GM12872 (cell line): ENCODE measurements at regions not wholly inside any gene's neighbourhood (a gene's known extent, or its start where the extent isn't known, plus 50 kb on each side); places are given as distances from the start of the nearest gene placed in this dataset.

Experiments used
- TF ChIP-seq, protein P1 (sequence below): IDR thresholded peaks from 3 replicates; pipeline ENCODE4 v1.5.1; 2011; ENCODE audit warnings: low read depth, mild to moderate bottlenecking, low read length, moderate library complexity; ENCODE audit not compliant: insufficient read depth

DNA sequence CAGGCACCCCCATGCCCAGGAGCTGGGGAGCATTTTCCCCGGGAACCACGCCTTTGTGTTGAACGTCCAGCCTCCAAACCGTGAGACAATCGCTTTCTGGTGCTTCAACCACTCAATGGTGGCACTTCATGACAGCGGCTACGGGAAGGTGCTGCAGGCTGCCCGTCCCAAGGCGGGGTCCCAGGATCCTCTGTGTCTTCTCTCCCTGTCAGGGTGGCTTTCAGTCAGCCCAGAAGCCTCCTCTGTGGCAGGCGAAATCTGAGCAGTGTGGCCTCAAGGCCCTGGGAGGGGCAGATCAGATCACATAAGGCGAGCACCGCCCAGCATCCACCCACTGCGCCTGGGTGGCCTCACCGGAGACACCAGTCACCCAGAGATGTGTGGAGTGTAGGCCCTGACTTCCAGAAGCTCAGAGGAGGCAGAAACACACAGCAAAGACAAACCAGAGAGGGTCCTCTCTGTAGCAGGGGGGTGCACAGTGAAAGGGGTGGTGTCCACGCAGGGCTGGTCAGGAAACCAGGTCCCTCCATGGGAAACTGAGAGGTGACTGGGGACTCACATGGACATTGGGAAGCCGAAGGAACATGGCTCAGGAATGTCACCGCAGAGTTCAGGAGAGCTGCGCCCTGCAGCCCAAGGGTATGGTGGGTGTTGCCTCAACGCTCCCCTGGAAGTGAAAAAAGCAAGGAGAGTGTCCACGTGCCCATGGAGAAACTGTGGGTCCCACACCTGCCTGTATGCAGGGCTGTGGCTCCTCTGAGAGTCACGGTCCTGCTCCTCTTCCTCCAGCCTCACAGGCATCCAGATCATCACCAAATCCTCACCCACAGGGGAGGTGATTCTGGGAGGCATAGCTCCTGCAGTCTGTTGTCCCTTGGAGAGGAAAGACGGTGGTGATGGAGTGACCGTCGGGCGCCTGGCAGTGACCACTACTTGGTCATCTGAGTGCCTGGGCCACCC, 1420.7 kb downstream of the TBC1D22A start:
- TF ChIP-seq, protein P1, sequence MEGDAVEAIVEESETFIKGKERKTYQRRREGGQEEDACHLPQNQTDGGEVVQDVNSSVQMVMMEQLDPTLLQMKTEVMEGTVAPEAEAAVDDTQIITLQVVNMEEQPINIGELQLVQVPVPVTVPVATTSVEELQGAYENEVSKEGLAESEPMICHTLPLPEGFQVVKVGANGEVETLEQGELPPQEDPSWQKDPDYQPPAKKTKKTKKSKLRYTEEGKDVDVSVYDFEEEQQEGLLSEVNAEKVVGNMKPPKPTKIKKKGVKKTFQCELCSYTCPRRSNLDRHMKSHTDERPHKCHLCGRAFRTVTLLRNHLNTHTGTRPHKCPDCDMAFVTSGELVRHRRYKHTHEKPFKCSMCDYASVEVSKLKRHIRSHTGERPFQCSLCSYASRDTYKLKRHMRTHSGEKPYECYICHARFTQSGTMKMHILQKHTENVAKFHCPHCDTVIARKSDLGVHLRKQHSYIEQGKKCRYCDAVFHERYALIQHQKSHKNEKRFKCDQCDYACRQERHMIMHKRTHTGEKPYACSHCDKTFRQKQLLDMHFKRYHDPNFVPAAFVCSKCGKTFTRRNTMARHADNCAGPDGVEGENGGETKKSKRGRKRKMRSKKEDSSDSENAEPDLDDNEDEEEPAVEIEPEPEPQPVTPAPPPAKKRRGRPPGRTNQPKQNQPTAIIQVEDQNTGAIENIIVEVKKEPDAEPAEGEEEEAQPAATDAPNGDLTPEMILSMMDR: no peak

DNA sequence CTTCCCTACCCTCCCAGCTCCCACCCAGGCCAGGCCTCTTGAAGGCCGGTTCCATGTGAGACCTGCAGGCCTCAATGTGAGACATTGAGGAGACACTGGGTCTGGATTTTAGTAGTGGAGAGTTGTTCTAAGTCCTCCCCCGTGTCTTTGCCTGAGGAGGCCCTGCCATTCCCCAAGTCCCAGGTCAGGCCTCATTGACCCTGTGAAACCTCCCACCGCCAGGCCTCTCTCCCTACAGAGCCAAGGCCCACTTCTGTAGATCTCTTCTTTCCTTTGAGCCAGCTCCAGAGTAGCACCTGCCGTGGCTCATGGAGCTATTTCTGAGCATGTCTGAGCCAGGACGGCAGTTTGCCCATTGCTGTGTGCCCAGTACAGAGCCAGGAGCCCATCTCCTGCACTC, 1419.6 kb downstream of the TBC1D22A start:
- TF ChIP-seq, protein P1: no peak

DNA sequence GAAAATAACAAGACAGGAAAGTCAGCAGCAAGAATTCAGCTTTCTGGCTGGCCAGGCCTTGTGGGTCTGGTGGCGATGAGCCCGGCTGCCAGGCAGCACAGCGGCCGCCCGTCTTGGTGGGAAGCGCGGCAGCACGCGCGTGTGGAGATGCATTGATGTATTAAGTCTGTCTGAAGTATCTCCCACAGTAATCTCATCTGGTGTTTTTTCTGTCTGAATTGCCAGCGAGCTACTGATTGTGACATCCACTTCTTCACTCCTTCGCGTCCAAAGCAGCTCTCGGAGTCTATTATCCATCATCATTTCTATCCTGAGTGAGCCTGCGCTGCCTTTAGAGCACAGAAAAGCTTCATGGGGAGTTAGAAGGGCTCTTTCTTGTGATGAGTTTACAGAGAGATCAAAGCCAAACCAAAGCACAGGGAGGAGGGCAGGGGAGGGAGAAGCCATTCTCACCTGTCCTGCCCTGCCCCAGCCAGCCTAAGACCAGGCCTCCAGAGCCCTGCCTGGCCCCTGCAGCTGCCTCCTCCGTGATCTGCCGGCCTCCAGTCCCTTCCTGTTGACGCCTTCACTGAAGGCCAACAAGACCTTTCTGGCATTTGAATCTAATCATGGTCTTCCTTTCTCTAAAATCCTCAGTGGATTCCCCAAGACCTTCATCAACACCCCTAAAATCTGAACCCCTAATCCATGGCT, 1419.0 kb downstream of the TBC1D22A start:
- TF ChIP-seq, protein P1: no peak

DNA sequence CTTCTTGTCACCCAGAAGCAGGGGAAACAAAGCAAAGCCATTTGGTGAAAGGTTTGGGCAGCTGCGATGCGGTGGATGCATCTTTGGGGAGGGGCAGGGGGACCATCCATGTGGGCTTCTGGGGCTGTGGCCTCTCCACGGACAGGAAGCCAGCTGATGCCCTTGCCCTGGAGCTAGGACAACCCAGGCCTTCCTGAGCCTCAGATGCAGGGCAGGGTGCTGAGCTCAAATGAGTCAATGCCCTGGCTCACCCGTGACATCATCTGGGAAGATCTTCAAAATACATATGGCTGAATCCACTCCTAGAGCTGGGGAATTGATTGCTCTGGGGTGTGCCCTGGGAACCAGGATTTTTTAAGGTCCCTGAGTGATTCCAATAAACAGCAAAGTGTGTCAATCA, 1418.2 kb downstream of the TBC1D22A start:
- TF ChIP-seq, protein P1: no peak

DNA sequence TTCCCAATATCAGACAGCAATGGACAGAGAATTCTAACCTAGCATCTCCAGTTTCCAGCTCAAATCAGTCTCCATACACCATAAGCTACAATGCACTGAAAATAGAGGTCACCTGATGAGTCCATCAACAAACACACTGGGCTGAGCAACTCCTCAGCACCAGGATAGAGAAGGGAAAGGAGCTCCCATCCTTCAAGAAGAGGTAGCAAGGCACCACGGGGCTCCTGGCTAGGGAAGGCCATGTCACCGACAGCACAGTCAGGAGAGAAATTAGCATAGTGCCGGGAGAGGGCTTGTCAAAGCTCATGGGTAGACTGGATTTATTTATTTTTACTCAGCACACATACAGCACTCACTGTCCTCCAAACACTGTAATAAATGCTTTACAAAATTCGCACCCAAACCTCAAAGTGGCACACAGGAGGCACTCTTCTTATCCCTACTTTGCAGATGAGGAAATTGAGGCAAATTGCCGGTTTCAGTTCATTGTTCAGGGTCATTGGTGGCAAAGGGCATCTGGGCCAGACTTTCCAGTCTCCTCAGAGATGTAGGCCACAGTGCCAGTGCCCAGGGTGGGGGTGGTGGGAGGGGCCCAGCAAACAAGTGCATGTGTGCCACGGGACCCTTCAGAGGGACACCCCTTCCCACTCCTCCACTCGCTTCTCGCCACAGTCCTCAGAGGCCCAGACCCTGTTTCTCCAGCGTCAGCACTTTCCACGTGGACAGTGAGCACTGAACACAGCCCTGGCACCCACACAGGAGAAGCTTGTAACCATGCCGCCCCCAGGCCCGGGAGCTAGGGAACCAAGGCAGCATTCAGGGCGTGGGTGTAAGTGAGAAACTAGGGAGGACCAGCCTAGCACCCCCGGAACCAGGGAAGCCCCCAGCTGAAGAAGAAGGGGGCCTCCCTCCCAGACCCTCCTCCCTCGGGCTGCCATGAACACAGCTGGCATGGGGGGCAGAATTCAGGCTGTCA, 1417.4 kb downstream of the TBC1D22A start:
- TF ChIP-seq, protein P1: no peak

DNA sequence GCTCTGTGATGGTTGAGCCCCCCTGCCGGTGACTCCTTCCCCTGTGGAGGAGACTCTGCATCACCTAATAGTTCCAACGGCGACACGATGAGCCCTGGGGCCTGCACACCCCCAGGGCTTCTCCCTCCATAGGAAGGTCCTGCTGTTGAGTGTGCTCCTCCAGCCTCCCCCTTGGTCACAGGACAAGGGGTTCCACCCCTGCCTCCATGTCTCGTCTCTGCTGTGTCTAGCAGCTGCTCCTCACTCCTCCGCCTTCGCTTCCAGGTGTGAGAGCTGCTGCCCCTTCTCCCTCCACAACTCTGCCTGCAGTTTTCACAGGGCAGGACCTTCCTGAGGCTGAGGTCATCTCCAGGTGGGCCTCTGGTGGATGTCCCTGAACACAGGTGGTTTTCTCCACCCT, 1416.1 kb downstream of the TBC1D22A start:
- TF ChIP-seq, protein P1: no peak
